ENCODE measurements at regions not wholly inside any gene's neighbourhood (a gene's known extent, or its start where the extent isn't known, plus 50 kb on each side); places are given as distances from the start of the nearest gene placed in this dataset.

DNA sequence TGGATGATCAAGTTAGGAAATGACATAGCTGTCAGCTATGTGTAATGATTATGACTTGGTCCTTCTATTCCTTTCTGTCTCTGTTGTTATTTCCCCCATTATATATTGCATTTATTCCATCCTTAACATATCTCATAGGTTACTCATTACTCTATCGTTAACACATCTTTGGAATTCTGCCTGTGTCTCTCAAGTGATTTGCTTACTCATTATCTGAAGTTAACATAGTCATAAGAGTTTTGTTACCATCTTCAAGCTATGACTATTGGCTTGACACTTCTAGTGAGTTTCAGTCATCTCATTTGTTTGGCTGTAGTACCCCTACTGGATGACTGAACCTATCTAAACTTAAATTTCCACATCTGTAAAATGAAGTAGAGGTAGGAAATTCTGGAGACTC lies 286.1 kb upstream of the PPP1R2C start:
- TF ChIP-seq, protein P1, sequence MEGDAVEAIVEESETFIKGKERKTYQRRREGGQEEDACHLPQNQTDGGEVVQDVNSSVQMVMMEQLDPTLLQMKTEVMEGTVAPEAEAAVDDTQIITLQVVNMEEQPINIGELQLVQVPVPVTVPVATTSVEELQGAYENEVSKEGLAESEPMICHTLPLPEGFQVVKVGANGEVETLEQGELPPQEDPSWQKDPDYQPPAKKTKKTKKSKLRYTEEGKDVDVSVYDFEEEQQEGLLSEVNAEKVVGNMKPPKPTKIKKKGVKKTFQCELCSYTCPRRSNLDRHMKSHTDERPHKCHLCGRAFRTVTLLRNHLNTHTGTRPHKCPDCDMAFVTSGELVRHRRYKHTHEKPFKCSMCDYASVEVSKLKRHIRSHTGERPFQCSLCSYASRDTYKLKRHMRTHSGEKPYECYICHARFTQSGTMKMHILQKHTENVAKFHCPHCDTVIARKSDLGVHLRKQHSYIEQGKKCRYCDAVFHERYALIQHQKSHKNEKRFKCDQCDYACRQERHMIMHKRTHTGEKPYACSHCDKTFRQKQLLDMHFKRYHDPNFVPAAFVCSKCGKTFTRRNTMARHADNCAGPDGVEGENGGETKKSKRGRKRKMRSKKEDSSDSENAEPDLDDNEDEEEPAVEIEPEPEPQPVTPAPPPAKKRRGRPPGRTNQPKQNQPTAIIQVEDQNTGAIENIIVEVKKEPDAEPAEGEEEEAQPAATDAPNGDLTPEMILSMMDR (IDR thresholded peaks at IDR 0.05): no peak
- no peak for TF ChIP-seq POLR2AphosphoS5 (IDR thresholded peaks at IDR 0.05)
- no peak for TF ChIP-seq EP300 (IDR thresholded peaks at IDR 0.05)
